Stimulated activated CD8-positive, alpha-beta memory T cell treated with anti-CD3 and anti-CD28 coated beads, Interleukin-12 subunit alpha, Interleukin-12 subunit beta, amount 100 ng/mL, for 24 hours (primary cell): ENCODE measurements at regions not wholly inside any gene's neighbourhood (a gene's known extent, or its start where the extent isn't known, plus 50 kb on each side); places are given as distances from the start of the nearest gene placed in this dataset.
"Not testable (repeated sequence)": the region's sequence is repeated elsewhere in the genome, so short reads cannot be mapped to it uniquely, and the experiment has no call there.

Experiments used
- DNase-seq: peaks from one replicate; pipeline ENCODE4 v3.0.0-alpha.2; 2020; ENCODE audit errors: extremely low read depth

DNA sequence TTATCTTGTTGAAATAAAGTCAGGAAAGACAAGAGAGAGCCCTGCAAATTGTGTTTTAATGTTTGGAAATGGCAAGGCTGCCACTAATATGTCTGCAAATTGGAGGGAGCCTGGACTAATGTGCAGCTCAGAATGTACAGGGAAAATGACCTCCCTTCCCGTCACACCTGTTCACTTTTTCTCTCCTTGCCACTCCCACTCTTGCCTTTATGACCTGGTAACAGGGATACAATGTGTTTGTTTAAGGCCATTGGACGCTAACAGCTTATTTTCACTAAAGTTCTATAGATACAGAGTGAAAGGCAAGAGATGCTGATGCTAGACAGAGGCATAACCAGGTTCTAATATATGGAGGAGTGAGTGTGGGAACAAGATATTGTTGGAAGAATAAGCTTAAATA is 203.9 kb downstream of the RAB38 start:
- DNase-seq = no peak

DNA sequence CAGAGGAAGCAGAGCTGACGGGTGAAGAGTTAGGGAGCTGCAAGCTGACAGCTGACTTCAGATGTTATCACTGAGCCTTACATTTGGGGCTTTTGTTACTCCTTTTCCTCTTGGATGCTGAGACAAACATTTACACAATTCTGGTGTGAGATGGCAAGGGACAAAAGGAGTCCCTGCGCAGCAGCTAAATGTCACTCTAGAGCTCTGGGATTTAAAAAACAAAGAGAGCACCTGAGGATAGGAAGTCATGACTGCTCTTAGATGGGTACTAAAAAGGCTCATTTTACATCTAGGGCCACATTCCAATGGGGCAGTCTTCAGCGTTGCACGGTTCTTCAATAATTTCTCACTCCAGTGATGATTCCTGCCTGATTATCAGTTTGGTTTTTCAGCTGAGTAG is 204.5 kb downstream of the RAB38 start:
- no peak for DNase-seq

DNA sequence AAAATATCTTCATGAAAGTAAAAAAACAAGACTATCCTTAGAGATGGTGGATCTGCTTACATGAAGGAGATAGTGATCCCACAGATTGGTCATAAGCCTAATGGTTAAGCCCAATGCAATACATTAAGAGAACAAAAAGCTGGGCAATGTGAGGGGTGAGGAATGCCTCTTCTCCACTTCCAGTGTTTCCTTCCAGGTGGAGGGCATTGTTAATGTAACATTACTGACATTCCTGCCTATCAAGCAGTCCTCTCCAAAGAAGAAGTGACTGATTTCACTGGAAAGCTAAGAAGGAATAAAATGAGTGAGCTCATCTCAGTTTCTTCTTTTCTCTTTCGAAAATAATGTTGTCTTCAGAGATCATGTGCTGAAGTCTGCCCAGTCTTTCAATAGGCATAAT is 207.8 kb downstream of the RAB38 start:
- no peak for DNase-seq

DNA sequence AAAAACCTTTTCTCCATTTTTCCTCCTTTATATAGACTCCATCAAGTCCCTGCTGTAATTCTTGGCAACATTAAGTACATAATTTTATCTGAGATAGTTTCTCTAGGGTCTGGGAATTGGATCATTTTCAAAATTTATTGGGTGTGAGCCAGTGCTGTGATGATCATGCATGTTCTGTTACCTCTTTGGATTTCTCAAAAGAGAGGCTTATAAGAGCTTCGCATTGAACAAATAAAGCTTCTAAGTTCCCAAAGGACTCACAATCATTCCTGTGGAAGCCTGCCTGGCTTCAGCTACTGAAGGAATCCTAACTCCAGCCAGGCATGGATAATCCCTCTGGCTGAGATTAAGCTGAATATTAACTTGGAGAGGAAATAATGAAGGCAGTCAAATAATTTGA is 208.5 kb downstream of the RAB38 start:
- no peak for DNase-seq

DNA sequence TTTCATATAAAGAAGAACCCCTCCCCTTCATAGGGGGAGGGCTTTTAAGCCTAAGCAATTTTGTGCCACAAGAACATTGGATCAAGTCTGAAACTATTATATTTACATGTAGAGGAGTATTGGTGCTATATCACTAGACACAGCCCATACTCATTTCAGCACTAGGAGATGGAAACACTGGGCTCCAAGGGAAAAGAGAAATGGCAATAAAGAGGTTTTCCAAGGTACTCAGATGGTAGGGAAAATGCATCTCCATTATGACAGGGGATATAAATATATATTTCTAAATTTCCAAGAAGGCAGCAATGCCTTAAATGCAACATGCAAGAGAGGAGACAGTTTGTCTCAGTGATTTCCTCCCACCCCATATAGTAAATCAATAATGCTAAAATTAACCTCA is 209.0 kb downstream of the RAB38 start:
- DNase-seq = no peak

DNA sequence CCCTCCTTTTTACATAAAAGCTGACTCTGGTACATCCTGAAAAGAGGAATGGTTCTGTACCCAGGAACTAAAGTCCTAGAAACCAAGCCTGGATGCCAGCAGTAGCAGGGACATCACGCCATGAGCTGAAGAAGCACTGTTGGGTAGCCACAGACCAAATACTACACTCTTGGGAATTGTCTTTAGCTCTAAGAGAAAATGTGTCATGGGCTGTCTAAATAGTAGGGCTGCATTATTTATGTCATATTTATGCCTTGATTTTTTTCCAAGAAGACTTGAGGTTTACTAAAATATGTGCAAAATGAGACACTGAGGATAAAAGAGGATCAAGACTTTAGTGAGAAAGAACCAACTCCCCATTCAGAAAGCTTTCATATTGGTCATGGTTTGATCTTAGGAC is 213.6 kb downstream of the RAB38 start:
- no peak for DNase-seq

DNA sequence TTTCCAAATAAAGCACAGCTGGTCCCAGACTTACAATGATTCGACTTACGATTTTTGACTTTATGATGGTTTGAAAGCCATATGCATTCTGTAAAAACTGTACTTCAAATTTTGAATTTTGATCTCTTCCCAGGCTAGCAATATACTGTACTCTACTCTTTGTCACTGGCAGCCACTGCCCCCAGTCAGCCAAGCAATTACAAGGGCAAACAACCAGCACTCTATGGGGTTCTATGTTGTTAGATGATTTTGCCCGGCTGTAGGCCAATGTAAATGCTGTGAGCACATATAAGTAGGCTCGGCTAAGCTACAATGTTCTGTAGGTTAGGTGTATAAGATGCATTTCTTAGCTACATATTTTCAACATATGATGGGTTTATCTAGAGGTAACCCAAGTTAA is 217.3 kb downstream of the RAB38 start:
- no peak for DNase-seq

DNA sequence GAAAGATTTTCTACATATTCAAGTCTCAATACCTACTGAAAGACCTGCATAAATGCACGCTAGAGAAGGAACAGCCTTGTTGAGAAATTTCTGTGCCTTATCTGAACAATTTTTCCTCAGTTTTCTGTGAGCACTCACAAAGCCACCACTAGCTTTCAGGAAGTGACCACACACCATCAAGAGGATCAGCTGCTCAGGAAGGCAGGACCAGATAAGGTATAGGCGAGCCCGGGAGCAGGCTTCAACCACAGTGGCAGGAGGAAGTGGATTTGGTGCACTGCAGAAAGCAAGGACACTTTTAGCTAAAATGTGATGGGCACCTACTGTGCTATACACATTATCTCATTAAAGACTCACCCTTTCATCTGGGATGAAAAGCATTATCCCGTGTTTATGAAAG is 220.8 kb downstream of the RAB38 start:
- DNase-seq = no peak

DNA sequence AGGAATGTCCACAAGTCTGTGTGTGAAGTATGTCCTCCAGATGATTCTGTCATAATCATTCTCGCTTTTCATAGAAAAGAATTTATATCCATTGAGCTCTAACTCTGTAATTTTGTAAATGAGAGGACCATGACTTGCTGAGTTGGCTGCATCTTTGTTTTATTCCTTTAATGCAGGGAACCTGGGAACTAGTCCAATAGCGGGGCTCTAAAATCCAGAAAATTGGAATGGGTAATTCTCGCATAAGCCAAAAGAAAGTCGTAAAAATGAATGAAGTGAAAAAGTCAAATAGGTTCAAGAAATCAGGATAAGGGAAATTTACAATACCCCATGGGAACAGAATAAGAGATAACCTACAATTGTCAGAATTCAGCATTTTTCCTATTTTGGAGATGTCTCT is 232.5 kb downstream of the RAB38 start:
- DNase-seq = no peak

DNA sequence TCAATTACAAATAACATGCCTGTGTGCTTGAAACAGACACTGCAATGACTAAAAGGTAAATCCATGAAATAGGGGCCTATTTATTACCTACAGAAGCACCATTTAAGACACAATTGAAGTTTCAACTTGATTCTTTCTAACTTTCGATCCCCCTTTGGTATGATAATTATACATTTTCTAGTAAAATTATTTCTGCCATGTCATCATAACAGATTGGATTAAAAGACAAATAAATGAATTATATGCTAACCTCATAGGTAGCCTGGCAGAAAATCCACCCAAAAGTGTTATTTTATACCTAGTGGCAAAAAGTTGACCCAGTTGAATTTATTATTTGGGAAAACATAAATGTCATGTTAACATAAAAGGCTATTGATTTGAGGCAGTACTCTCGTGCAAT is 241.1 kb downstream of the RAB38 start:
- no peak for DNase-seq

DNA sequence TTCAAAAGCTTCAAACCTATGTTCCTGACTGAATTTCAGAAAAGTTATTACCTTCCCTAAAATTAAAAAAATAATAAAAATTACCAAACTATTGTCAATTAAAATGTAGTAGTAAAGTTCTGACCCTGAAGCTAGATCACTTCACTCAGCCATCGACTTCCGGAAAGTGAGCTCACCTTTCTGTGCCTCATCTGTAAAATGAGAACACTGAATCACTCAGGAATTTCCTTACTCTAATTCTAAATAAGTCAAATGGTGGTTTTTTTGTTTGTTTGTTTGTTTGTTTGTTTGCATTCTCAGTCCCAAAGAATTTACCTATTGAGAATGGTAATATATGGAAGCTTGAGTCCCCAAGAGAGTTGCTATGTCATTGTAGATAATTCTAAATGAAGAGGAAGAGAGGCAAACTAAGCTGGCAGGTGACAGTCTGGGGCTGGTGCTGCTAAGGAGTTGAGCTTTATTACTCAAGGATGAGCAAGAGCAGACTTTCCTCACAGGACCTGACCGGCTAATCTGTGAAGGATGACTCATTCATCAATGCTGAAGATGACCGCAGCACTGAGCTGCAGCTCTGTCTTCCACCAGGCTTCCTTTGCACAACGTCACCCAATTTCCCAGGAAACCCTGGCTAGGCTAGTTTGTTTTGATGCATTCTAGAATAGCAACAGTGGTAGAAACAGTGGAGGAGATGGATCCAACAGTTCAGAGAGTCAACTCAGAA is 248.8 kb downstream of the RAB38 start:
- DNase-seq = no peak

DNA sequence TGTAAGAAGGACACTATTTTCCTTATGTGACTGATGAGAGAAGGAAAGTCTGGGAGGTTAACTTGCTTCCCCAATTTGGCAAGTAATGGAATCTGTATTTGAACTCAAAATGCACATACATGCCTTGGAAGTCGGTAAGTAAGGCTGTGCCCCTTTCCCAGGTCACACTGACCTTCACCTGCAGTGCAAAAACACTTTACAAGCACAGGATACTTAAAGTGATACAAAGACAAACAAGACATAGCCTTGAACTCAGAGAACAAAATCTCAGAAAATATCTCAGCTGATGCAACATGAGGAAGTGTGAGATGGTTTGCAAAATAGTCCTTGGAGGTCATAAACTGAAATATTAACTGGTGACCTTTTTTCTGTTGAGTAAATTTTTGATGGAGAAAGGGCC is 251.1 kb downstream of the RAB38 start:
- no peak for DNase-seq

DNA sequence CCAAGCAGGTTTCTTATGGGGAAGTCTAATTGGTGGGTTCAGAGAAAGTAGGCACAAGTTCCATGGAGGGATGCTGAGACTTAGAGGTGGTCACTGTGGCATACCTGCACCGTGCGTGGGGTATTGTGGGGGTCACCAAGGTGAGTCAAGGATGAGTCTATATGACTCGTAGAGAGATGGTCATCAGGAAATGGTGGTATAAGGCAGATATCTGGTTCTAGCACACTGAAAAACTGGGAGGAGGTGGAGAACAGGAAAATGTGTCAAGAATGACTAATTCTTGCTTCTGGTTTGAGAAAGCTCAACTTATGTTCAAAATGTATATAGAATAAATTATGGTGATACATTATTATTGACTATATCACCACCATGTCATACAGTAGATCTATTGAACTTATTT is 258.1 kb downstream of the RAB38 start:
- no peak for DNase-seq

DNA sequence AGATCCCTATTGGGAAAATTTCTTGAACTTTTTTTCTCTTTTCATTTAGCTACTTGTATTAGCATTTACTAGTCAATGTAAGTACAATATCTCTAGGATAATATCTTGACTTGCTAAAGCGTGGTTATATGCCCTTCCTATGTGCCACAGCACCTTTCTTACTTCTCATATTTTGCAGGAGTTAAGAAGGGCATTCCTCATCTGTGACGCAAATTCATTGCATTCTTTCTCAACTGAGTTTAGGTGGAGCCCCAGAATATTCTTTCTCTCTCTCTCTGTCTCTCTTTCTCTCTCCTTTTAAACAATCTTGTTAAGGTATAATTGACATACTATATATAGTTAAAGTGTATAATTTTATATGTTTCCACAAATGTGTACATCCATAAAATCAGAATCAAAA is 266.1 kb downstream of the RAB38 start:
- no peak for DNase-seq

DNA sequence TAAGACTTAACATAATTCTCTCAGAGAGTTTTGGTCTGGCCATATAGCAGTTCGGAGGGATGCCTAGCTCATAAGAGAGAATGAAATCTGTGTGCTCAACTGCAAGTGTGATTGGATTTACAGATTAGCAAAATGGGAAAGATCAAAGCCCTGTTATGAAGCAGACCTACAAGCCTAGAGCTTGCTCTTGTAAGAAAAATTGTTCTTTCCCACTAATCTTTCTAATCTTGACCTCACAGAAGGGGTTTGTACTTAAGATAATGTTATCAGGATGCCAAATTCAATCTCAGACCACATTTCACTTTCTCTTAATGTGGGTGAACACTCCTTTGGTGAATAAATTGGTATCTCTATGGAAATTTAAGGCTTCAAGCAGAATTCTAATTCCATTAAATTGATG is 267.2 kb downstream of the RAB38 start:
- no peak for DNase-seq

DNA sequence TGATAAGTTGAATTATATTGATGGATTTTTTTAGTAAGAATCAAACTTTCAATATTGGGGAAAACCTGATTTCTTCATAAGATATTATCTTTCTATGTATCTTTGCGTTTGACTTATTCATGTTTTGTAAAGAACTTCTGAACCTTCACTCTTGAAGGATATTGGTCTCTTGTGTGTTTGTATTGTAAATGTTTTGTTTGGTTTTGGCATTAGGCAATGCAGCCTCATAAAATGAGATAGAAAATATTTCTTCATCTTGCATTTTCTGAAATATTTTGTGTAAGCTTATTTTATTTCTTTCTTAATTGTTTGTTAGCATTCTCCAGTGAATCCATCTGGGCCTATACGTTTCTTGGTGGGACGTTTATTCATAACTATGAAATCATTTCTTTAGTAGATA is 271.9 kb downstream of the RAB38 start:
- DNase-seq = no peak

DNA sequence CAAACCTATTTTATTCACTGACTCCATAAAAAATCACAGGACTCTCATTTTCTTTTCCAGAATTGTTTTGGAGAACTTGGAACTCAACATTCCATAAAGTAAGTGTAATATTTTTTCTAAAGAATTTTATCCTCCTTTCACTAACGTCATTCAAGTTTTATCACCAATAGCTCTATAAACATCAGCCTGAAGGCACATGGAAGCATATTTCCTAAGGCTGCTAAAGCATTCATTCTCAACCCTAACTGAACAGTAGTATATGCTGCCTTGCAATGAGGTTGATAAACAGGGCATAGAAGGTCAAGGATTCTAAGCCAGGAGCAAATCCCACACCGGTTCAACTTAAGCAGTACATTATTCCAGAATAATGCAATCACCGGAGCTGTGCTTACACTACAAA is 273.9 kb downstream of the RAB38 start:
- DNase-seq = no peak

DNA sequence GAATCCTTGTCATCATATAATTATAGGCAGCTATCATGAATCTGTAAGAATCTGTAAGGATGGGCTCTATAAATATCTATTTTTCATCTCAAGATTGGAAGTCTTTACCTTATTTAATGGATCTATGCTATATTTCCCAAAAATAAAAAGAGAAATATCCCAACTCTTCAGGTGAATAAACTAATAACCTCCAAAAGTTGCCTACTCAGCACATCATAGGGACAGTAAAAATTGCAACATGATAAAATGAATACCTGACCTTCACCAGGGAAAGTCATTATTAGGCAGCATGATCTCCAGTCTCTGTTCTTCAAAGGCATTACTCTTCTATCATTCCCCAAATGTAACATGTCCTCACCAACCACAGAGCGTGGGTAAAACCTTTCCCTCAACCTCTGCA is 277.3 kb downstream of the RAB38 start:
- no peak for DNase-seq

DNA sequence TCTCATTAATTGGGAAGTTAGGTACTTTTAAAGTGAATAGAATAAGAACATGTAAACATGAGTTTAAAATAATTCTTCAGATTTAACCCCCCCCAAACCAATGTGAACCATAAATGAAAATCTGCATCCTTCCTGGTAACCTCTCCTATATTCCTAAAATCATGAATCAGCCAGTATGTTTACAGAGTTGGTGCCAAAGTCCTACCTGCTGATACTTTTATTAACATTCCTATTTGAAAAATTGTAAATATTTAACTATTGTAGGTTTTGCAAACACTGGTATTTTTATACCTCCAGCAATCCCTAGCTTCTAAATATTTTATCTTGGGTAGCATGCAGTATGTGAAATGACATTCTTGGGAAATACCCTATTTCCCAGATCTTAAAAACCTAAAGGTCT is 278.2 kb downstream of the RAB38 start:
- no peak for DNase-seq

DNA sequence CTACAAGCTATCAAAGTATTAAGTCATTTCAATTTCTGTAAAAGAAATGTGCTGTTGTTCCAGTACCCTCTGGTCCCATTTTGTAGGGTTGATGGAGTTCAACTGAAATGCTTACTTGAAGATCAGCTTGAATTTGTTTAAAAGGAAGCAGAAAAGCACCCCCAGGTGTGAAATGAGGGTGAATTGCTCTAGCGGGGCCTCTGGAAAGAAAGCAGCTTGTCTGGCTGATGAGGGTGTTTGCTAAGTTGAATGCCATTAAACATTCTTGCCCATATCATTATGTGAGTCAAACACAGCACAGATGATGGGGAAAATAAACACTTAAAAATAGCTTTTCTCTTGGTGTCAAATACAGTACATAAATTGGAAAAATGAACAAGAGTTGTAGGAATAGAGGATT is 280.3 kb downstream of the RAB38 start:
- no peak for DNase-seq

DNA sequence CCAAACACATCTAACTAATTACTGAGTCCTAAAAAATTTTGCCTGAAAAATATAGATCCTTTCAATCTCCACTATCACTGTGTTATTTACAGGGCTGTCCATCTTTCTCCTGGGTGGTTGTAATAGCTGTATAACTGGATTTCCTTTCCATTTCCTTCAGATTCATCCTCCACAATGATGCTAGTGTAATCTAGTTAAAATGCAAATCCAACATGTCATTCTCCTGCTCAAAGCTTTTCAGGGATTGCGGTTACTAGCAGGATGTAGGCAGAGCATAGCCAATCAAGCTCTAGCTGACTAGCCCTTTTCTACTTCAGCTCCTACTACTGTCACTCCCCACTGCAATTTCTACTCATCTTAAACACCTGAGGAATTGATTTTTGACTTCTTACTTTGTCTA is 283.0 kb downstream of the RAB38 start:
- DNase-seq = no peak

DNA sequence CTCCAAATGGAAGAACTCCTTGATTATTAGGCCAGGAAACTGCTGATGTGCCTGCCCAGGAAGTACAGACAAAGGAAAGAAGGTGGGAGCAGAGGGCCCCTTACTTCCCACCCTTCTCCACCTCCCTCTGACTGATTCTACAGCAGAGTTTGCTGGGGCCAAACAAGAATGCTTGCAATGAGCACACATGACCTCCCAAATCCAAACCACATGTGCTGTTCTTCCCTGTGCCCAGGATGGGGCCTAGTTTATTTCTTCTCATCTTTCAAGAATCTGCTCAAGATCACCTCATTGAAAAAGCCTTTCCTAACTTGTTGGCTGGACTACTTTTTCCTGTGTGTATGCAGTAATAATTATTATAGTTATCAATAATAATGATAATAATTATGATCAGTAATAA is 286.1 kb downstream of the RAB38 start:
- no peak for DNase-seq

DNA sequence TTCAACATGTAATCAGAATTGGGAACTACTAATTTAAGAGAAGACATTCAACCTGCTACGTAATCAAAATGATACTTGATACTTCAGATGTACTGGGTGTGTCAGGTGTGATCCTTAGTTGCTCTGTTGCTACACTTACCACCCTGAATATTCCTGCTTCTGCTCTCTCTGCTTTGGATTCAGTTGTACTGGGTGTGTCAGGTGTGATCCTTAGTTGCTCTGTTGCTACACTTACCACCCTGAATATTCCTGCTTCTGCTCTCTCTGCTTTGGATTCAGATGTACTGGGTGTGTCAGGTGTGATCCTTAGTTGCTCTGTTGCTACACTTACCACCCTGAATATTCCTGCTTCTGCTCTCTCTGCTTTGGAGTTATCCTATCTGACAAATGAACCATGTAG is 290.2 kb downstream of the RAB38 start:
- not testable (repeated sequence) for DNase-seq

DNA sequence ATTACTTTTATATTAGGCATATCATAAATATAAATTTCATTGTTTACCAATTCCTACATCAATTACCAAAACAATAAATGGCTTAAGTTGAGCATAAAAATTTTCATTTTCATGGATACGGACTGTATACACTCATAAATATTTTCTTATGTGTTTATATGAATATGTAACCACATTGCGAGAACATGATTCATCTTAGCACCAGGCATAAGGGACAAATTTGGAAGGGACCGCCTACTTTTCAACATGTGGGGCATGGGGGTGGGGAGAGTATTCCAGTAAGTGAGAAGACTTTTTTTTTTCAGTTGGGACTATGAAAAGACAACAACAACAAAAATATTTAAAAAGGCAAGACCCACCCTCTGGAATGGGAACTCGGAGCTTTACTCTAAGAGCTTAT is 296.1 kb downstream of the RAB38 start:
- no peak for DNase-seq
